ENCODE measurements at regions not wholly inside any gene's neighbourhood (a gene's known extent, or its start where the extent isn't known, plus 50 kb on each side); places are given as distances from the start of the nearest gene placed in this dataset.

DNA sequence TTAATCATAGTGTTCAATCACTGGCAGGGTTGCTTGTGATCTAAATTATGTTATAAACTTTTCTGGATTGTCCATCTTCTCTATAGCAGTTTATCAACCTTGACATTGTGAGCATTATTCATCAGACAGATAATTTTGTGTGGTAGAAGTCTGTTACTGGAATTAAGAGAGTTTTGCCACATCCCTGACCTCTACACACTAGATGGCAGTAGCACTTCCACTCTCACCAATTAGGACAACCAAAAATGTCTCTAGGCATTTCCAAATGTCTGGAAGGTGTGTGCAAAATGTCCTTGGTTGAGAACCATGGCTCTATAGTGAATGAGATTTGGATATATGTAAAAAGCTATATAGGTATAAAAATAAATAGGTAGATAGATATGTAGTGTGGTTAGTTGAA lies 324.1 kb upstream of the FAM47C start:
- no peaks in the 10 kb centered on the region for H3K4me1 ChIP-seq
- TF ChIP-seq, protein P1, sequence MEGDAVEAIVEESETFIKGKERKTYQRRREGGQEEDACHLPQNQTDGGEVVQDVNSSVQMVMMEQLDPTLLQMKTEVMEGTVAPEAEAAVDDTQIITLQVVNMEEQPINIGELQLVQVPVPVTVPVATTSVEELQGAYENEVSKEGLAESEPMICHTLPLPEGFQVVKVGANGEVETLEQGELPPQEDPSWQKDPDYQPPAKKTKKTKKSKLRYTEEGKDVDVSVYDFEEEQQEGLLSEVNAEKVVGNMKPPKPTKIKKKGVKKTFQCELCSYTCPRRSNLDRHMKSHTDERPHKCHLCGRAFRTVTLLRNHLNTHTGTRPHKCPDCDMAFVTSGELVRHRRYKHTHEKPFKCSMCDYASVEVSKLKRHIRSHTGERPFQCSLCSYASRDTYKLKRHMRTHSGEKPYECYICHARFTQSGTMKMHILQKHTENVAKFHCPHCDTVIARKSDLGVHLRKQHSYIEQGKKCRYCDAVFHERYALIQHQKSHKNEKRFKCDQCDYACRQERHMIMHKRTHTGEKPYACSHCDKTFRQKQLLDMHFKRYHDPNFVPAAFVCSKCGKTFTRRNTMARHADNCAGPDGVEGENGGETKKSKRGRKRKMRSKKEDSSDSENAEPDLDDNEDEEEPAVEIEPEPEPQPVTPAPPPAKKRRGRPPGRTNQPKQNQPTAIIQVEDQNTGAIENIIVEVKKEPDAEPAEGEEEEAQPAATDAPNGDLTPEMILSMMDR (IDR thresholded peaks at IDR 0.05), result no peak
- no peak for TF ChIP-seq POLR2A (IDR thresholded peaks at IDR 0.05)
- H3K4me3 ChIP-seq (replicated peaks in 1 of 3), result no peak overlapping the region
- H3K36me3 ChIP-seq, result no peaks in the 10 kb centered on the region
- DNase-seq, result no peak
- no peaks in the 10 kb centered on the region for H3K27me3 ChIP-seq
- no peaks in the 10 kb centered on the region for H3K9me3 ChIP-seq
- H3K27ac ChIP-seq, result no peak overlapping the region
- intact Hi-C loops (cut with DNase I), result no loop called here

DNA sequence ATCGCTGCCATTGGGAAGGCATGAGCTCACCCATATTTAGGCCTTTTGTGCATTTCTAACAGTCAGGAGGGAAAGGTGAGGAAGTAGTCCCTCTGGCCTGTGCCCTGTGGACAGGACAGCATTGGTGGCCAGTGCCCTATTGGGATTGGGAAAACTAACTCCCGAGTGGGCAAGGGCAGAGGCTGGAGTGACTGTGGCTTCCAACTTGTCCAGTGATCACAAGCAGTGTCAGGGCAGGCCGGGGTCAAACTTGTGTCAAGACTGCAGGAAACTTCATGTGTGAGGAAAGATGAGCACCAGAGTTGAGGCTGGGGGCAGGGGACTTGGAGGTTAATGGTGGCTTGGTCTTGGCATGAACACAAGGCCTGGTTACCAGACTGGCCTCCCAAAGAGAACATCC lies 286.2 kb upstream of the FAM47C start:
- no peak for TF ChIP-seq POLR2A (IDR thresholded peaks at IDR 0.05)
- TF ChIP-seq, protein P1 (IDR thresholded peaks at IDR 0.05), result no peak
- Histone ChIP-seq H3K36me3 (no peaks in the 10 kb centered on the region), H3K4me1 (no peaks in the 10 kb centered on the region), H3K9me3 (no peaks in the 10 kb centered on the region), H3K27me3 (no peaks in the 10 kb centered on the region), H3K4me3 (replicated peaks in 1 of 3) (no peak overlapping the region), H3K27ac (no peak overlapping the region)
- intact Hi-C loops (cut with DNase I), result no loop called here
- WGBS, 2 donors, result 64 to 82% methylated on average over 1 to 2 of the region's 3 CpGs
- no peak for DNase-seq

DNA sequence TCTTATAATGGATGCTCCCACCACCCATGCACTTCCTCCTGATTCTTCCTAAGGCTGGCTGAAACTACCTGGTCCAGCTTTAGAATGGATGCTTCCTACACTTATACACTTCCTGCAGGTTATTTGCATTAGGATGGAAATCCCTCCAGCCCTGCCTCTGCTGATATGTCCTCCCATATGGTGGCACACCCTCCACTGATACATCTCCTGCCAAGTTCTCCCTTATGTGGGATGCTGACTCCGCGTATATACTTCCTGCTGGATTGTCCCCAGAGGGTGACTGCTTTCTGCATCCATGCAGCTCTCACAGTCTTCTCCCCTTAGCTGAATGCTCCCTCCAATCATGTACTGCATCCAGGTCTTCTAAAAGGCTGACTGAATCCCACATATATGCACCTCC lies 254.6 kb upstream of the FAM47C start:
- no peak for DNase-seq
- Histone ChIP-seq H3K36me3 (no peaks in the 10 kb centered on the region), H3K27me3 (no peaks in the 10 kb centered on the region), H3K4me1 (no peaks in the 10 kb centered on the region), H3K9me3 (no peaks in the 10 kb centered on the region), H3K4me3 (replicated peaks in 1 of 3) (no peak overlapping the region), H3K27ac (no peak overlapping the region)
- 67 to 81% methylated on average over 2 of the region's 2 CpGs for WGBS, 2 donors
- intact Hi-C loops (cut with DNase I), result no loop called here
- no peak for TF ChIP-seq POLR2A (IDR thresholded peaks at IDR 0.05)
- TF ChIP-seq, protein P1 (IDR thresholded peaks at IDR 0.05), result no peak

DNA sequence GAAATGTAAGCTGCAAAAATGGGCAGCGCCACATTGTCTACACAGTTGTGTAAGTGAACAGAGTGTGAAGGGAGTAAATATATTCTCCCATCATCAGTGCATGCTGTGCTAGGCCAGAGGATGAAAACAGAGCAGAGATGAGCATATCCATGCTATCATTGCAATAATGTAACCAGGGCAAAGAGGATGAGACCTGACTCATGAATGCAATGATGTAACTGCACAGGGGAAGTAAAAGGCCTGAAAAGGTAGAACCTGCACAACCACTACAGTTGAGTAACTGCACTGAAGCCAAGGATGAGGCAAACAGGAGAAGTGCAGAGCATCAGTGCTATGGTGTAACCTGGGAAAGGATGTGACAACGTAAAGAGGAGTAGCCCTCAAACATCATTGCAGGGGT lies 220.4 kb upstream of the FAM47C start:
- no peaks in the 10 kb centered on the region for H3K36me3 ChIP-seq
- H3K27ac ChIP-seq, result no peak overlapping the region
- no peak for DNase-seq
- intact Hi-C loops (cut with DNase I), result no loop called here
- TF ChIP-seq, protein P1 (IDR thresholded peaks at IDR 0.05), result no peak
- TF ChIP-seq POLR2A (IDR thresholded peaks at IDR 0.05), result no peak
- H3K9me3 ChIP-seq, result no peaks in the 10 kb centered on the region
- H3K4me1 ChIP-seq, result no peaks in the 10 kb centered on the region
- WGBS, 2 donors, result 90 to 91% methylated on average over 2 of the region's 2 CpGs
- no peak overlapping the region for H3K4me3 ChIP-seq (replicated peaks in 1 of 3)
- H3K27me3 ChIP-seq, result no peaks in the 10 kb centered on the region

DNA sequence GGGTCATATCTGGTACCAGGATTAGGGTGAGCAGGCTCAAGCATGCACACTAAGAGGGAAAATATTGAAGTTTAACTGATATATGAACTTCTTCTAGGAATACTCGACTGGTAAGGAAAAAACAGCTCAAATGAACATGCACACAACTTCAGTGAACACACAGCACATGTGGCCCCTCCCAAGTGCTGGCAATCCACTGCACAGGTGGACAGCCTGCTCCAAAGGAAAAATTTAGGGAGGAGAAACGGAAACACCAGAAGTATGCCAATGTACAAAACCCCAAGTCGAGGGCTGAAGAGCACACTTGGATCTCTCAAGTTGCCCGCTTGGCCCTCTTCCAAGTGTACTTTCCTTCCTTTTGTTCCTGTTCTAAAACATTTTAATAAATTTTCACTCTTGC lies 205.0 kb upstream of the FAM47C start:
- Histone ChIP-seq H3K27ac (no peak overlapping the region), H3K9me3 (no peaks in the 10 kb centered on the region), H3K4me3 (replicated peaks in 1 of 3) (no peak overlapping the region), H3K4me1 (no peaks in the 10 kb centered on the region), H3K27me3 (no peaks in the 10 kb centered on the region), H3K36me3 (no peaks in the 10 kb centered on the region)
- no peak for DNase-seq
- WGBS, 2 donors, result 36 to 43% methylated on average over 4 of the region's 4 CpGs
- intact Hi-C loops (cut with DNase I), result no loop called here
- TF ChIP-seq, protein P1 (IDR thresholded peaks at IDR 0.05), result no peak
- no peak for TF ChIP-seq POLR2A (IDR thresholded peaks at IDR 0.05)

Data from thyroid gland (tissue), 4 donors.